H1 (cell line): ENCODE measurements at regions not wholly inside any gene's neighbourhood (a gene's known extent, or its start where the extent isn't known, plus 50 kb on each side); places are given as distances from the start of the nearest gene placed in this dataset.
"Not testable (repeated sequence)": the region's sequence is repeated elsewhere in the genome, so short reads cannot be mapped to it uniquely, and the experiment has no call there.

Source experiments
- CTCF ChIA-PET: fragments of 300-600 bp; sonication (Branson Sonifier 250); formaldehyde crosslinking; loops from one replicate; lab custom pipeline; 2021; ENCODE audit not compliant: partially characterized antibody; lab: Charles Lee
- POLR2A ChIA-PET: fragments of 300-600 bp; sonication (Branson Sonifier 250); formaldehyde crosslinking; loops from one replicate; lab custom pipeline; 2021; ENCODE audit warnings: inconsistent platforms; ENCODE audit not compliant: partially characterized antibody; lab: Charles Lee
- DNase-seq, 2 experiments: peaks; one replicate each; pipeline versions ENCODE4 v3.0.0 to v3.0.0-alpha.2; 2010 to 2022; ENCODE audit warnings: low spot score in 2 of 2, low read depth in 1 of 2, mixed read lengths in 1 of 2
- FAIRE-seq: peaks from 2 replicates; lab custom pipeline; 2011; peaks lifted over from hg19 to GRCh38; lab: Jason Lieb, UNC
- H2AFZ ChIP-seq: 2 replicates; pipeline ENCODE4 v1.8.1; 2012; ENCODE audit warnings: low read length, inconsistent platforms
- H2AK5ac ChIP-seq: 2 replicates; pipeline ENCODE4 v1.6.1; 2013; ENCODE audit warnings: low read depth, low read length
- H2BK120ac ChIP-seq: replicated peaks from 2 replicates; pipeline ENCODE3; 2013; ENCODE audit warnings: low read depth, low read length, inconsistent platforms
- H2BK12ac ChIP-seq: 2 replicates; pipeline ENCODE4 v1.6.1; 2013; ENCODE audit warnings: low read depth, low read length
- H2BK15ac ChIP-seq: 2 replicates; pipeline ENCODE4 v1.6.1; 2013; ENCODE audit warnings: low read length
- H2BK20ac ChIP-seq: 2 replicates; pipeline ENCODE4 v1.6.1; 2013; ENCODE audit warnings: low read length
- H2BK5ac ChIP-seq: 2 replicates; pipeline ENCODE4 v1.6.1; 2013; ENCODE audit warnings: low read depth, low read length
- H3K14ac ChIP-seq: 2 replicates; pipeline ENCODE4 v1.6.1; 2013; ENCODE audit warnings: inconsistent platforms; ENCODE audit not compliant: insufficient read length
- H3K18ac ChIP-seq: 2 replicates; pipeline ENCODE4 v1.6.1; 2013; ENCODE audit warnings: low read length; ENCODE audit errors: extremely low read depth
- H3K23ac ChIP-seq: 2 replicates; pipeline ENCODE4 v1.6.1; 2013; ENCODE audit warnings: inconsistent platforms; ENCODE audit not compliant: insufficient read length
- H3K23me2 ChIP-seq: 2 replicates; pipeline ENCODE4 v1.6.1; 2013; ENCODE audit warnings: low read depth, low read length
- H3K27ac ChIP-seq: 2 replicates; pipeline ENCODE4 v1.6.1; 2011; ENCODE audit warnings: low read depth, low read length, inconsistent platforms
- H3K27me3 ChIP-seq, 4 experiments: replicated peaks in 1 of 4; 1 replicate in 1 of 4; 2 replicates in 3 of 4; pipeline versions ENCODE4 v1.6.1 to v1.8.1; 2011 to 2013; ENCODE audit warnings: low read length in 3 of 4, mild to moderate bottlenecking in 3 of 4, inconsistent platforms in 2 of 4, mixed read lengths in 2 of 4, moderate library complexity in 1 of 4; ENCODE audit not compliant: control insufficient read depth in 3 of 4, insufficient read depth in 3 of 4; ENCODE audit errors: extremely low read depth in 1 of 4
- H3K36me3 ChIP-seq, 4 experiments: 2 replicates each; pipeline versions ENCODE4 v1.6.1 to v1.8.1; 2011 to 2013; ENCODE audit warnings: mild to moderate bottlenecking in 4 of 4, low read length in 3 of 4, moderate library complexity in 2 of 4, control low read depth in 1 of 4, inconsistent platforms in 1 of 4; ENCODE audit not compliant: insufficient read depth in 4 of 4, control insufficient read depth in 2 of 4
- H3K4ac ChIP-seq: replicated peaks from 2 replicates; pipeline ENCODE3; 2013; ENCODE audit warnings: low read length, low read depth, mixed read lengths, inconsistent platforms; ENCODE audit not compliant: insufficient read length
- H3K4me1 ChIP-seq, 4 experiments: replicated peaks in 1 of 4; 1 replicate in 1 of 4; 2 replicates in 3 of 4; pipeline versions ENCODE4 v1.6.1 to v1.8.1; 2011 to 2013; ENCODE audit warnings: low read length in 3 of 4, inconsistent platforms in 2 of 4, mixed read lengths in 1 of 4; ENCODE audit not compliant: insufficient read depth in 4 of 4, control insufficient read depth in 3 of 4
- H3K4me2 ChIP-seq, 2 experiments: 2 replicates each; pipeline versions ENCODE4 v1.6.1 to v1.8.1; 2011 to 2013; ENCODE audit warnings: low read depth in 2 of 2, low read length in 2 of 2, control low read depth in 1 of 2, inconsistent platforms in 1 of 2, mild to moderate bottlenecking in 1 of 2; ENCODE audit not compliant: insufficient read depth in 1 of 2
- H3K4me3 ChIP-seq, 4 experiments: fragments of 200-600, 300-600 bp in 1 of 4; sonication (generic), shearing (Covaris generic), sonication (Bioruptor Twin) in 1 of 4; 2 replicates each; pipeline versions ENCODE4 v1.5.1 to v1.8.1; 2011 to 2016; ENCODE audit warnings: low read length in 4 of 4, low read depth in 3 of 4, control low read depth in 2 of 4, inconsistent platforms in 2 of 4, mild to moderate bottlenecking in 2 of 4, mixed read lengths in 1 of 4, moderate library complexity in 1 of 4; ENCODE audit not compliant: insufficient read depth in 2 of 4; ENCODE audit errors: extremely low read depth in 1 of 4
- H3K56ac ChIP-seq: replicated peaks from 2 replicates; pipeline ENCODE3; 2013; ENCODE audit warnings: low read depth, mild to moderate bottlenecking, mixed read lengths, low read length, inconsistent platforms; ENCODE audit not compliant: insufficient read length
- H3K79me1 ChIP-seq: 2 replicates; pipeline ENCODE4 v1.6.1; 2013; ENCODE audit warnings: low read depth, low read length, control low read depth
- H3K79me2 ChIP-seq, 2 experiments: 2 replicates each; pipeline versions ENCODE4 v1.6.1 to v1.8.1; 2012 to 2013; ENCODE audit warnings: low read length in 2 of 2, mild to moderate bottlenecking in 2 of 2, inconsistent platforms in 1 of 2; ENCODE audit not compliant: insufficient read depth in 2 of 2, control insufficient read depth in 1 of 2
- H3K9ac ChIP-seq, 4 experiments: replicated peaks in 1 of 4; 1 replicate in 1 of 4; 2 replicates in 3 of 4; pipeline versions ENCODE4 v1.6.1 to v1.8.1; 2011 to 2013; ENCODE audit warnings: low read depth in 3 of 4, low read length in 3 of 4, control low read depth in 2 of 4, mild to moderate bottlenecking in 2 of 4, moderate library complexity in 2 of 4, inconsistent platforms in 1 of 4; ENCODE audit errors: extremely low read depth in 1 of 4
- H3K9me3 ChIP-seq, 2 experiments: 2 replicates each; pipeline versions ENCODE4 v1.6.1 to v1.8.1; 2012 to 2013; ENCODE audit warnings: mild to moderate bottlenecking in 2 of 2, moderate library complexity in 2 of 2, control low read depth in 1 of 2, inconsistent platforms in 1 of 2, low read depth in 1 of 2, low read length in 1 of 2, mixed read lengths in 1 of 2; ENCODE audit not compliant: insufficient read depth in 2 of 2
- H4K20me1 ChIP-seq, 2 experiments: replicated peaks in 1 of 2; 2 replicates each; pipeline versions ENCODE3 to v1.8.1; 2011 to 2013; ENCODE audit warnings: inconsistent platforms in 2 of 2, low read length in 2 of 2, mild to moderate bottlenecking in 1 of 2; ENCODE audit not compliant: insufficient read depth in 2 of 2, control insufficient read depth in 1 of 2
- H4K5ac ChIP-seq: 2 replicates; pipeline ENCODE4 v1.6.1; 2013; ENCODE audit warnings: low read length, low read depth, mixed read lengths, inconsistent platforms; ENCODE audit not compliant: insufficient read length
- H4K8ac ChIP-seq: 2 replicates; pipeline ENCODE4 v1.8.0; 2013; ENCODE audit warnings: mild to moderate bottlenecking, moderate library complexity, low read length, inconsistent platforms; ENCODE audit not compliant: insufficient read depth; ENCODE audit errors: extremely low read depth
- H4K91ac ChIP-seq: replicated peaks from 2 replicates; pipeline ENCODE3; 2013; ENCODE audit warnings: low read length, mixed read lengths, inconsistent platforms; ENCODE audit not compliant: insufficient read length
- CBX5 ChIP-seq: fragments of 300-800, 300-1000 bp; sonication (generic); IDR thresholded peaks from 2 replicates; pipeline ENCODE4 v1.7.1; 2016; ENCODE audit warnings: antibody characterized with exemption, low read length, low read depth
- CBX8 ChIP-seq: fragments of 300-800, 300-1000 bp; sonication (generic); IDR thresholded peaks from 2 replicates; pipeline ENCODE4 v1.7.1; 2016; ENCODE audit warnings: low read depth, low read length, borderline replicate concordance
- CHD2 ChIP-seq: IDR thresholded peaks from 2 replicates; pipeline ENCODE4 v1.6.1; 2012; ENCODE audit warnings: low read length, improper control_type of control experiment
- EP300 ChIP-seq, 2 experiments: IDR thresholded peaks; 1 replicate in 1 of 2; 2 replicates in 1 of 2; pipeline ENCODE4 v1.6.1; 2011 to 2012; ENCODE audit warnings: low read depth in 2 of 2, low read length in 2 of 2, mild to moderate bottlenecking in 2 of 2, borderline replicate concordance in 1 of 2, inconsistent platforms in 1 of 2, moderate library complexity in 1 of 2
- KDM5A ChIP-seq: fragments of 200-600 bp; IDR thresholded peaks from 2 replicates; pipeline ENCODE4 v1.7.1; 2012; ENCODE audit warnings: mild to moderate bottlenecking, low read length, inconsistent platforms, mixed read lengths
- RNF2 ChIP-seq: fragments of 200-900, 300-1000 bp; sonication (generic); IDR thresholded peaks from 2 replicates; pipeline ENCODE4 v1.7.1; 2016; ENCODE audit warnings: borderline replicate concordance, low read depth, mild to moderate bottlenecking, antibody characterized with exemption, low read length; ENCODE audit not compliant: poor library complexity, severe bottlenecking; ENCODE audit errors: missing control alignments
- WGBS, 2 experiments: shearing (Covaris generic) in 1 of 2; methylation state at CpG; one replicate each; pipeline versions ENCODE4 v1.1.6 to v1.1.7; 2013 to 2015; ENCODE audit warnings: low lambda C conversion rate in 2 of 2, mixed read lengths in 2 of 2, inconsistent platforms in 1 of 2, low coverage in 1 of 2, missing lambda C conversion rate in 1 of 2; ENCODE audit not compliant: insufficient replicate concordance in 2 of 2, insufficient coverage in 1 of 2, insufficient read length in 1 of 2; ENCODE audit errors: extremely low coverage in 1 of 2, missing lambda C conversion rate in 1 of 2; 5-methylcytosine and 5-hydroxymethylcytosine counted together

- H4K20me1 ChIP-seq, POLR2A ChIA-PET, H3K36me3 ChIP-seq, H3K4ac ChIP-seq, H3K9ac ChIP-seq, H2BK5ac ChIP-seq, H3K79me1 ChIP-seq: not testable (repeated sequence)
- DNase-seq, result peak in 1 of 2 experiments; percentile 60
- 80 to 98% methylated on average over 5 to 10 of the region's 10 CpGs for WGBS, 2 experiments
- 0 out of 8 replicates have a peak overlapping the region, but pooled peaks of 1 of the 4 experiments have one; percentile 0 for H3K4me3 ChIP-seq
- H3K56ac ChIP-seq, result peak overlapping the region; percentile 9
- TF ChIP-seq CBX5 (peak; percentile 100), RNF2 (peak; percentile 26), CHD2 (0 out of 2 replicates have a peak, but pooled peaks have one; percentile 29), KDM5A (peak; percentile 36; the same call in 1 of the 2 replicates), EP300 (IDR thresholded peaks at IDR 0.05; ENCODE audit: borderline replicate concordance in 1 of 2, low read depth in 2 of 2, low read length in 2 of 2) (peak in 1 of 2 experiments; percentile 29; a peak in 1 of 3 replicates), CBX8 (peak; percentile 76; the same call in 1 of the 2 replicates)
- TF ChIP-seq, all 59 proteins: peak for 6; not testable (repeated sequence) for 53
- H2BK15ac ChIP-seq, H3K4me2 ChIP-seq, FAIRE-seq, H4K8ac ChIP-seq, H4K91ac ChIP-seq, H3K23ac ChIP-seq, H2BK12ac ChIP-seq, H3K4me1 ChIP-seq, H2BK20ac ChIP-seq, H2AK5ac ChIP-seq, H3K18ac ChIP-seq, CTCF ChIA-PET, H3K27me3 ChIP-seq, H3K14ac ChIP-seq, H4K5ac ChIP-seq, H2AFZ ChIP-seq, H3K79me2 ChIP-seq, H3K27ac ChIP-seq, H2BK120ac ChIP-seq: not testable (repeated sequence)
- peaks cover 31 to 53% of the 10 kb centered on the region in 2 experiments for H3K9me3 ChIP-seq
- H3K23me2 ChIP-seq, result peaks cover 31% of the 10 kb centered on the region; the same call in 1 of the 2 replicates
Observed at GRCh38 chr4:49120804-49121203, 134.7 kb downstream of the CWH43 start.
